ENCODE measurements at regions not wholly inside any gene's neighbourhood (a gene's known extent, or its start where the extent isn't known, plus 50 kb on each side); places are given as distances from the start of the nearest gene placed in this dataset.

- DNase-seq = peak; percentile 32 to 84
Measured at GRCh38 chr13:39245688-39246087, 207.4 kb downstream of the NHLRC3 start.

GRCh38 chr13:39249982-39250381 is 211.7 kb downstream of the NHLRC3 start:
- no peak for DNase-seq

GRCh38 chr13:39250440-39250839 is 212.2 kb downstream of the NHLRC3 start:
- no peak for DNase-seq

DNA sequence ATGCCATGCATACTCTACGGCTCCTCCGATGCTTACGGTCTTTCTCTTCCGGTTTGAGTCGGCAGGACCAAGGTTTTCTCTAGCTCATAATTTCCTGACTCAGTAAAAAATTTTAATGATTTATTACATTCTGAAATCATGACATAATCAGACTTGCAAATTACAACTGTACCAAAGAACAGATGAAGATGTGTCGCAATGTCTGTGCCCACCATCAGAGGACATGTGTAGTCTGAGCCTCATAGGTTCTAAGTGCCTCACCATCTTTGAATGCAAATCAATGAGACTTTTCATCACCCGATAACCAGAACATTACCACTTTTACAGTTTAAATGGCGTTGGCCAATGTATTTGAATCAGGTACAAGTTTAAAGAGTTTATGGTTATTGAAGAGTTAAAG is 213.1 kb downstream of the NHLRC3 start:
- DNase-seq = no peak

GRCh38 chr13:39253774-39254173 is 215.5 kb downstream of the NHLRC3 start:
- DNase-seq = no peak

GRCh38 chr13:39254601-39255000 is 216.3 kb downstream of the NHLRC3 start:
- no peak for DNase-seq

- no peak for DNase-seq
Measured at GRCh38 chr13:39257642-39258041, 219.4 kb downstream of the NHLRC3 start.

GRCh38 chr13:39259371-39260140 is 221.3 kb downstream of the NHLRC3 start:
- no peak for DNase-seq

DNA sequence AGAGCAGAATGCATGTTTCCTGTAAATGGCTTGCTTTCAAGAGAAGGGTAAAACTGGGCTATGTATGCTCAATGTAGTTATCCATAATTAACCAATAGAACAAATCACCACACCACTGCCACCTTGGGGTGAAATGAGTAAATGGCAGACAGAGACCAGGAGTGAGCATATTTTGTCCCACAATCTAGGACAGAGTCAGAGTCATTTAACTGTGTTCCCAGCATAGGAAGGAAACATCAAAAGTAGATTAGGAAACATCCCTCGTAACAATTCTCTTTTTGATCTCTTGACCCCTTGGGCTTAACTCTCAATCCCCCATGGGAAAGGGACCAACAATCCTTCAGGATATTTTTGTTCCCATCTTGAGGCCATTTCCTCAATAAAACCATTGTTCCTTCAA is 224.8 kb downstream of the NHLRC3 start:
- DNase-seq = peak in 1 of 2 experiments; percentile 40

DNA sequence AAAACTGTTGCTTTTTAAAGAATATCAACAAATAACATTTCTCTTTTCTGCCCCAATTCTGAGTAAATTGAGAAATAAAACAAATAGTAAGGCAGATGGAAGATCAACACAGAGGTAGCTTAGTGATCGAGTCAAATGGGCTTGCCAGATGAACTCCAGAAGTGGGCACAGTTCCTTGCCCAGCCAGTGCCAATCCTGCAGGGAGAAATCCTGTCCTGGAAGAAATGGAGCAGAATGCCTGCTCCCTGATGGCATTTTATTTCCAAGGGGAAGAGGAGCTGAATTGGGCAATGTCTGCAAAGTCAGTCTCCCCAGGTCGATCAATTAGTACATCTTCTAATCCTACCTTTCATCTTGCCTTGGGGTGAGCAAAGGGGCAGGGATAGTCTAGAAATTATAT is 225.3 kb downstream of the NHLRC3 start:
- DNase-seq = no peak

DNA sequence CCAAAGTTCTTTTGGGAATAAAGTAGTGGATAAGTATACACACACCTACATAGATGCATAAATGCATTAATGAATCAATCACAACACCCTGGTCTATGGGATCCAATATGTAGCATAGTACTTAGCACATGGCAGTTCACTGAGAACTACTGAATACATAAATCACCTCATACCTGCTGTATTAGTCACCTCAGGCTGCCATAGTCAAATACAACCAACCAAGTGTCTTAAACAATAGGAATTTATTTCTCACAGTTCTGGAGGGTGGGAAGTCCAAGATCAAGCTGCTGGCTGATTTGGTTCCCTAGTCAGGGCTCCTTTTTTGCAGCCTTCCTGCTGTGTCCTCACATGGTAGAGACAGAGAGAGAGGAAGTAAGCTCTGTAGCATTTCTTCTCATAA is 228.2 kb downstream of the NHLRC3 start:
- no peak for DNase-seq

DNA sequence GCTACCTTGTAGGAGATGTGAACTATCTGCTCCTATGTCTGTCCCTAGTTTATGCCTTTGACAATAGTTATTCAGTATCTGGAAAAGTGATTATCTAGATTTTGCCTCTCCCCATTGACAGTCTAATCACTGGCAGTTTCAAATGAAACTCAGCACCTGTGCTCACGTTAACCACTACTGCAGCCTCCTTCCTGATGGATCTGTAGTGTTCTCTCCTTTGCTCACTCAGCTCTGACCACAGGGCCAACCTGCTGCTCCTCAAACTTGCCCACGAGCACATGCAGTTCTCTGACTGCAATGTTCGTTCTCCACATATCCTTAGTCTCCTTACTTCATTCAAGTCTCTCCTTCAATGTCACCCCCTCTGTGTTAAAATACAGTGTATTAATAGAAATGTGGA is 230.1 kb downstream of the NHLRC3 start:
- DNase-seq = no peak

- DNase-seq = no peak
Measured at GRCh38 chr13:39269004-39269403, 230.7 kb downstream of the NHLRC3 start.

GRCh38 chr13:39269411-39269810 is 231.2 kb downstream of the NHLRC3 start:
- DNase-seq = no peak

GRCh38 chr13:39272994-39273393 is 234.7 kb downstream of the NHLRC3 start:
- DNase-seq = no peak

GRCh38 chr13:39273953-39274738 is 235.9 kb downstream of the NHLRC3 start:
- no peak for DNase-seq

DNA sequence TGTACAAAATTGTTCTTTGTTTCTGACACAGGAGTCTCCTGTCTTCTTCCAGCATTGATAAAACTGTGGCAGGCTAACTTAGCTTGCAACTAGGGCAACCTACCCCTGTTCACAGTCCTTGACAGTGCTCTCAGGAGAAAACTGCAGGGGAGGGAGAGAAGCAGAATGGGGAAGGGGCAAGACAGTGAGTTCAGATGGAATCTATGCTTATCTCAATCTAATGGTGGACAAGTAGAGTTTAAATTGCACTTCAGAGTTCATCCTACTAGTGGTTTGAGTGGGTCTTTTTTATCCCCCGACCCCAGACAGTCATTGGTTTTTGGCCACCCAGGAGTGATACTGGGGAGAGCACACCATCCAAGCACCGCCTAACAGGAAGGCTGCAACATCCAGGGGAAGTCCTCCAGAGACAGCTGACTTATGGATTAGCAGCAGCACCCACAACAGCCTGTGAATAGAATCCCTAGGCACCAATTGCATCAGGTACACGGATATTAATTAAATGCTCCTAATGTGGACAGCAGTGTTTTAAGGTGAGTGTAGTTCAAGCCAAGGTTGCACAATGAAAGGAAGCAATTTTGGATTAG is 236.6 kb downstream of the NHLRC3 start:
- DNase-seq = no peak

GRCh38 chr13:39279077-39279476 is 240.8 kb downstream of the NHLRC3 start:
- no peak for DNase-seq

- DNase-seq = no peak
Measured at GRCh38 chr13:39281539-39282150, 243.4 kb downstream of the NHLRC3 start.

DNA sequence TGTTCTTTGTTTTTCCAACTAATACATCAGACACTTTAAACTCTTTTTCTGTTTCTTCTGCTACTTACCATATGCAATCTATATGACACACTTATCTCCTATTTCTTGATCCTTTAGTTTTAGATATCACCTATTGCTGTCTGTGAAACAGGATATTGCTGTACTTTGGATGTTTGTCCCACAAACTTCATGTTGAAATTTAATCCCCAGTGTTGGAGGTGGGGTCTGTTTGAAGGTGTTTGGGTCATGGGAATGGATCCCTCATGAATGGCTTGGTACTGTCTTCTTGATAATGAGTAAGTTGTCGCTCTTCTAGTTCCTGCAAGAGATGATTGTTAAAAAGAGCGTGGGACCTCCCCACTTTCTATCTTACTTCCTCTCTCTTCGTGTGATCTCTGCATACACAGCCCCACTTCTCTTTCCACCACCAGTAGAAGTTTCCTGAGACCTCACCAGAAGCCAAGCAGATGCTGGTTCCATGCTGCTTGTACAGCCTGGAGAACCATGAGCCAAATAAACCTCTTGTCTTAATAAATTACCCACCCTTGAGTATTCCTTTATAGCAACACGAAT is 244.2 kb downstream of the NHLRC3 start:
- DNase-seq = no peak

DNA sequence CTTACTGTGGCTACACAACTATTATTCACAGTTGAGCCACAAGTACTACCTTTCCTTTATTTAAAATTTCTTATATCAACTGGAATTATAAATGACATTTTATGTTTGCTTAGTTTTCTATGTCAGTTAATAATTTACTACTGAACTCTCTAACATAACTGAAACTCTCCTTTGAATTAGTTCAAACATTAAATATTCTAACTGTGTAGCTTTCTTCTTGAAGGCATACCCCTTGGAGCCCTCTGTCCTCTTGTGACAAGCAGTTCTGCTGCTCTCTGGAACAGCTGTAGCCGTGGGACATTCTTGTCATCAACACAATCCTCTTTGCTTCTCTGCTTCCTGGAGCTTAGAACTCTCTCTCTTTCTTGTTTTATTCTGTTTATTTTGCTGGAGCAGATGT is 244.8 kb downstream of the NHLRC3 start:
- DNase-seq = no peak

DNA sequence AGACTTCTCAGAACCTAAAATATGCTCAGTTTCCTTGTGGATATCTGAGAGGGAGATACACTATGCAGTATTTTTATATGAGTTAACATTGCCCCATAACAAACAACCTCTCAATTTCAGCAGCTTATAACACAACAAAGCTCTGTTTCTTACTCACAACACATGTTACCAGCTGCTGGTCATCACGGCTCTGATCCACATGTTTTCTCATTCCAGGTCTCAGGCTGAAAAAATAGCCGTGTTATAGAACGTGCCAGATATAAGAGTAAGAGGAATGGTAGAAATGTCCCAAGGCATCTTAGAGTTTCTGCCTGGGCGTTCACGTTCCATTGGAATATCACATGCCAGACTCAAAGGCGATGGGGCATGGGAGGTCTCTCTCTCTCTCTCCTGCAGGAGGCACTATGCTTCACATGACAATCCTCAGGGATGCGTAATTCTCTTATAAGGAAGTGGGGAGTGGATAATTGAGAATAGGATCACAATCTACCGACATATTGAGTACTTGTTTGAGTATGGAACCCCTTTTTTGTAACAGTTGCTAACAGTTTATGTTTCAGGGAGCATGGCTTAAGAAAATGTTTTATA is 246.6 kb downstream of the NHLRC3 start:
- no peak for DNase-seq

All from NCI-H1930 (cell line).